T-helper 17 cell (primary cell): ENCODE measurements at regions not wholly inside any gene's neighbourhood (a gene's known extent, or its start where the extent isn't known, plus 50 kb on each side); places are given as distances from the start of the nearest gene placed in this dataset.

Experiments
- ATAC-seq: fragments of 150-1000 bp; cut with Tn5 transposase; 2 replicates; pipeline ENCODE4 v1.10.0; 2021; ENCODE audit warnings: mild to moderate bottlenecking, moderate library complexity
- DNase-seq, 3 donors: peaks; one replicate each; pipeline versions ENCODE4 v3.0.0 to v3.0.0-alpha.2; 2020 to 2021
- H3K9me3 ChIP-seq: one replicate; pipeline ENCODE4 v1.7.0; 2013; ENCODE audit warnings: low read length, mild to moderate bottlenecking; ENCODE audit not compliant: control insufficient read depth, poor library complexity, severe bottlenecking
- H3K27ac Mint-ChIP-seq: one replicate; pipeline ENCODE4 v1.8.0; 2022; ENCODE audit warnings: mild to moderate bottlenecking, moderate library complexity, mixed read lengths
- H3K27me3 Mint-ChIP-seq: one replicate; pipeline ENCODE4 v1.8.0; 2022; ENCODE audit warnings: mixed read lengths
- H3K36me3 Mint-ChIP-seq: one replicate; pipeline ENCODE4 v1.8.0; 2022; ENCODE audit warnings: low read depth, mixed read lengths
- H3K4me1 Mint-ChIP-seq: one replicate; pipeline ENCODE4 v1.8.0; 2022; ENCODE audit warnings: mild to moderate bottlenecking, mixed read lengths
- H3K4me3 Mint-ChIP-seq: one replicate; pipeline ENCODE4 v1.8.0; 2022; ENCODE audit warnings: mild to moderate bottlenecking, moderate library complexity, mixed read lengths

- Mint-ChIP-seq H3K36me3 (peaks cover 3% of the 10 kb centered on the region), H3K4me1 (no peaks in the 10 kb centered on the region), H3K4me3 (peak overlapping the region; percentile 19), H3K27ac (no peak overlapping the region), H3K27me3 (peaks cover 45% of the 10 kb centered on the region)
- H3K9me3 ChIP-seq, result no peaks in the 10 kb centered on the region
- ATAC-seq (no peak), DNase-seq (no peak)
Measured at GRCh38 chr11:31987118-31988005, 103.5 kb upstream of the RCN1 start.

- Mint-ChIP-seq H3K4me1 (no peaks in the 10 kb centered on the region), H3K4me3 (peak overlapping the region; percentile 2), H3K36me3 (peaks cover 3% of the 10 kb centered on the region), H3K27me3 (peaks cover 45% of the 10 kb centered on the region), H3K27ac (no peak overlapping the region)
- ATAC-seq (no peak), DNase-seq (no peak)
- H3K9me3 ChIP-seq, result no peaks in the 10 kb centered on the region
Measured at GRCh38 chr11:31986201-31986889, 104.5 kb upstream of the RCN1 start.

- H3K36me3 Mint-ChIP-seq, result no peaks in the 10 kb centered on the region
- H3K9me3 ChIP-seq, result no peaks in the 10 kb centered on the region
- no peak for ATAC-seq
- H3K27ac Mint-ChIP-seq, result no peak overlapping the region
- H3K4me1 Mint-ChIP-seq, result no peaks in the 10 kb centered on the region
- no peak for DNase-seq
- peaks cover 30% of the 10 kb centered on the region for H3K27me3 Mint-ChIP-seq
- no peak overlapping the region for H3K4me3 Mint-ChIP-seq
Measured at GRCh38 chr11:31981457-31981856, 109.4 kb upstream of the RCN1 start.

- ATAC-seq, result no peak
- Mint-ChIP-seq H3K4me1 (peaks cover 2% of the 10 kb centered on the region), H3K27me3 (peaks cover 34% of the 10 kb centered on the region), H3K27ac (no peak overlapping the region), H3K36me3 (peaks cover 2% of the 10 kb centered on the region), H3K4me3 (no peak overlapping the region)
- no peak for DNase-seq
- H3K9me3 ChIP-seq, result no peaks in the 10 kb centered on the region
Measured at GRCh38 chr11:31977343-31977742, 113.5 kb upstream of the RCN1 start.

GRCh38 chr11:31974366-31975136 is 116.3 kb upstream of the RCN1 start:
- H3K9me3 ChIP-seq, result no peaks in the 10 kb centered on the region
- peaks cover 2% of the 10 kb centered on the region for H3K36me3 Mint-ChIP-seq
- ATAC-seq (no peak), DNase-seq (no peak)
- no peak overlapping the region for H3K27ac Mint-ChIP-seq
- H3K4me3 Mint-ChIP-seq, result no peak overlapping the region
- H3K4me1 Mint-ChIP-seq, result peaks cover 2% of the 10 kb centered on the region
- peaks cover 34% of the 10 kb centered on the region for H3K27me3 Mint-ChIP-seq

- no peak for ATAC-seq
- DNase-seq, result no peak
- Mint-ChIP-seq H3K4me3 (no peak overlapping the region), H3K27ac (no peak overlapping the region), H3K27me3 (peaks cover 39% of the 10 kb centered on the region), H3K4me1 (peaks cover 2% of the 10 kb centered on the region), H3K36me3 (peaks cover 2% of the 10 kb centered on the region)
- H3K9me3 ChIP-seq, result no peaks in the 10 kb centered on the region
Measured at GRCh38 chr11:31973172-31973571, 117.7 kb upstream of the RCN1 start.

GRCh38 chr11:31972623-31973022 is 118.3 kb upstream of the RCN1 start:
- ATAC-seq (no peak), DNase-seq (no peak)
- Mint-ChIP-seq H3K4me1 (peaks cover 2% of the 10 kb centered on the region), H3K36me3 (peaks cover 2% of the 10 kb centered on the region), H3K27me3 (peaks cover 38% of the 10 kb centered on the region), H3K4me3 (no peak overlapping the region), H3K27ac (no peak overlapping the region)
- H3K9me3 ChIP-seq, result no peaks in the 10 kb centered on the region

- no peak for ATAC-seq
- no peak for DNase-seq
- no peak overlapping the region for H3K4me3 Mint-ChIP-seq
- no peaks in the 10 kb centered on the region for H3K36me3 Mint-ChIP-seq
- peaks cover 25% of the 10 kb centered on the region for H3K27me3 Mint-ChIP-seq
- no peak overlapping the region for H3K27ac Mint-ChIP-seq
- no peaks in the 10 kb centered on the region for H3K9me3 ChIP-seq
- H3K4me1 Mint-ChIP-seq, result peaks cover 3% of the 10 kb centered on the region
Measured at GRCh38 chr11:31969359-31969702, 121.5 kb upstream of the RCN1 start.

GRCh38 chr11:31968461-31969358 is 122.2 kb upstream of the RCN1 start:
- Mint-ChIP-seq H3K27me3 (peaks cover 21% of the 10 kb centered on the region), H3K4me1 (peaks cover 4% of the 10 kb centered on the region), H3K36me3 (no peaks in the 10 kb centered on the region)

GRCh38 chr11:31967404-31968130 is 123.3 kb upstream of the RCN1 start:
- no peak for ATAC-seq
- no peak overlapping the region for H3K4me3 Mint-ChIP-seq
- peaks cover 4% of the 10 kb centered on the region for H3K4me1 Mint-ChIP-seq
- DNase-seq, result no peak
- H3K27ac Mint-ChIP-seq, result no peak overlapping the region
- no peaks in the 10 kb centered on the region for H3K9me3 ChIP-seq
- H3K36me3 Mint-ChIP-seq, result no peaks in the 10 kb centered on the region
- peaks cover 17% of the 10 kb centered on the region for H3K27me3 Mint-ChIP-seq

More at GRCh38 chr11:31968461-31969358, 122.2 kb upstream of the RCN1 start:
- ATAC-seq (no peak), DNase-seq (no peak)
- H3K9me3 ChIP-seq, result no peaks in the 10 kb centered on the region
- Mint-ChIP-seq H3K27ac (no peak overlapping the region), H3K4me3 (no peak overlapping the region)

- peaks cover 17% of the 10 kb centered on the region for H3K27me3 Mint-ChIP-seq
- no peak for DNase-seq
Measured at GRCh38 chr11:31966846-31967245, 124.0 kb upstream of the RCN1 start.

GRCh38 chr11:31964181-31964580 is 126.7 kb upstream of the RCN1 start:
- Mint-ChIP-seq H3K4me1 (peaks cover 4% of the 10 kb centered on the region), H3K4me3 (no peak overlapping the region), H3K27me3 (peaks cover 17% of the 10 kb centered on the region), H3K27ac (no peak overlapping the region), H3K36me3 (no peaks in the 10 kb centered on the region)
- H3K9me3 ChIP-seq, result no peaks in the 10 kb centered on the region
- no peak for ATAC-seq
- no peak for DNase-seq

More at GRCh38 chr11:31966846-31967245, 124.0 kb upstream of the RCN1 start:
- Mint-ChIP-seq H3K4me3 (no peak overlapping the region), H3K27ac (no peak overlapping the region), H3K36me3 (no peaks in the 10 kb centered on the region), H3K4me1 (peaks cover 4% of the 10 kb centered on the region)
- no peak for ATAC-seq
- no peaks in the 10 kb centered on the region for H3K9me3 ChIP-seq
